GM19238 (cell line): ENCODE measurements at regions not wholly inside any gene's neighbourhood (a gene's known extent, or its start where the extent isn't known, plus 50 kb on each side); places are given as distances from the start of the nearest gene placed in this dataset.

Experiments
- DNase-seq: peaks from one replicate; pipeline ENCODE4 v3.0.0; 2011; ENCODE audit warnings: low spot score; ENCODE audit not compliant: insufficient read length

- DNase-seq, result no peak
Measured at GRCh38 chr11:70606248-70606950, 208.1 kb downstream of the CTTN start.

- DNase-seq, result no peak
Measured at GRCh38 chr11:70606951-70607330, 208.6 kb downstream of the CTTN start.

GRCh38 chr11:70607561-70607960, 209.2 kb downstream of the CTTN start:
- no peak for DNase-seq

- no peak for DNase-seq
Measured at GRCh38 chr11:70608568-70609470, 210.5 kb downstream of the CTTN start.

- no peak for DNase-seq
Measured at GRCh38 chr11:70610566-70611565, 212.5 kb downstream of the CTTN start.

- DNase-seq, result no peak
Measured at GRCh38 chr11:70611821-70612220, 213.5 kb downstream of the CTTN start.

GRCh38 chr11:70612459-70613141, 214.3 kb downstream of the CTTN start:
- DNase-seq, result no peak

- DNase-seq, result no peak
Measured at GRCh38 chr11:70614034-70614681, 215.8 kb downstream of the CTTN start.

- no peak for DNase-seq
Measured at GRCh38 chr11:70615036-70615875, 216.9 kb downstream of the CTTN start.

- DNase-seq, result no peak
Measured at GRCh38 chr11:70616317-70616716, 218.0 kb downstream of the CTTN start.

GRCh38 chr11:70616938-70617654, 218.8 kb downstream of the CTTN start:
- no peak for DNase-seq

- DNase-seq, result no peak
Measured at GRCh38 chr11:70618431-70619101, 220.2 kb downstream of the CTTN start.

GRCh38 chr11:70619591-70619990, 221.3 kb downstream of the CTTN start:
- no peak for DNase-seq

GRCh38 chr11:70620510-70621184, 222.3 kb downstream of the CTTN start:
- DNase-seq, result no peak

GRCh38 chr11:70621241-70621640, 222.9 kb downstream of the CTTN start:
- no peak for DNase-seq

GRCh38 chr11:70622091-70622490, 223.8 kb downstream of the CTTN start:
- no peak for DNase-seq

GRCh38 chr11:70623906-70624597, 225.7 kb downstream of the CTTN start:
- DNase-seq, result no peak
